T-helper 17 cell (primary cell): ENCODE measurements at regions not wholly inside any gene's neighbourhood (a gene's known extent, or its start where the extent isn't known, plus 50 kb on each side); places are given as distances from the start of the nearest gene placed in this dataset.

Source experiments
- ATAC-seq: fragments of 150-1000 bp; cut with Tn5 transposase; 2 replicates; pipeline ENCODE4 v1.10.0; 2021; ENCODE audit warnings: mild to moderate bottlenecking, moderate library complexity
- DNase-seq, 3 donors: peaks; one replicate each; pipeline versions ENCODE4 v3.0.0 to v3.0.0-alpha.2; 2020 to 2021
- H3K9me3 ChIP-seq: one replicate; pipeline ENCODE4 v1.7.0; 2013; ENCODE audit warnings: low read length, mild to moderate bottlenecking; ENCODE audit not compliant: control insufficient read depth, poor library complexity, severe bottlenecking
- H3K27ac Mint-ChIP-seq: one replicate; pipeline ENCODE4 v1.8.0; 2022; ENCODE audit warnings: mild to moderate bottlenecking, moderate library complexity, mixed read lengths
- H3K27me3 Mint-ChIP-seq: one replicate; pipeline ENCODE4 v1.8.0; 2022; ENCODE audit warnings: mixed read lengths
- H3K36me3 Mint-ChIP-seq: one replicate; pipeline ENCODE4 v1.8.0; 2022; ENCODE audit warnings: low read depth, mixed read lengths
- H3K4me1 Mint-ChIP-seq: one replicate; pipeline ENCODE4 v1.8.0; 2022; ENCODE audit warnings: mild to moderate bottlenecking, mixed read lengths
- H3K4me3 Mint-ChIP-seq: one replicate; pipeline ENCODE4 v1.8.0; 2022; ENCODE audit warnings: mild to moderate bottlenecking, moderate library complexity, mixed read lengths

- Mint-ChIP-seq H3K36me3 (peaks cover 2% of the 10 kb centered on the region), H3K27me3 (no peaks in the 10 kb centered on the region), H3K4me3 (no peak overlapping the region), H3K27ac (no peak overlapping the region), H3K4me1 (no peaks in the 10 kb centered on the region)
- no peak for ATAC-seq
- no peaks in the 10 kb centered on the region for H3K9me3 ChIP-seq
- DNase-seq: no peak
Observed at GRCh38 chr6:142500250-142500786, 198.5 kb downstream of the ADGRG6 start.

- no peak overlapping the region for H3K27ac Mint-ChIP-seq
- H3K9me3 ChIP-seq: no peaks in the 10 kb centered on the region
- DNase-seq (no peak), ATAC-seq (no peak)
- peaks cover 2% of the 10 kb centered on the region for H3K36me3 Mint-ChIP-seq
- H3K4me1 Mint-ChIP-seq: no peaks in the 10 kb centered on the region
- no peaks in the 10 kb centered on the region for H3K27me3 Mint-ChIP-seq
- no peak overlapping the region for H3K4me3 Mint-ChIP-seq
Observed at GRCh38 chr6:142501795-142502194, 200.0 kb downstream of the ADGRG6 start.

DNA sequence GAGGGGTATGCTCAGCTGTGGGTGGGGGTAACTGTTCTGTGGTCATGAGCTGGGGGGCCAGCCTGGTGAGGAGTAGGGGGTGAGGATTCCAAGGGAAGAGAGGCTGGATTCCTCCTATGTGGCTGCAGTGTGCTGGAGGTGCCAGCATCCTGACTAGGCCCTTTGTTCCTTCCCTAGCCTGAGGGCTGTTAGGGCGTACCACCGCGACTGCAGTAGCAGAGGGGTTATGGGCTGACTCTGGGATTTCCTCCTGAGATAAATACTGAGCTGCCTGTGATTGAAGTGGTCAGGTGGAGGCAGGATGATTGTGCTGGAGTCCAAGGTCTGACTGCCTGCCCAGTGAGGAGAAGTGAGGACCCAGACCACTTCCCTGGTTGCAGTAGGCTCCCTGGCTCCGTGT lies 205.3 kb downstream of the ADGRG6 start:
- Mint-ChIP-seq H3K36me3 (peaks cover 2% of the 10 kb centered on the region), H3K4me1 (no peaks in the 10 kb centered on the region), H3K27me3 (peaks cover 4% of the 10 kb centered on the region), H3K27ac (no peak overlapping the region), H3K4me3 (no peak overlapping the region)
- no peak for DNase-seq
- no peak for ATAC-seq
- H3K9me3 ChIP-seq: no peaks in the 10 kb centered on the region

DNA sequence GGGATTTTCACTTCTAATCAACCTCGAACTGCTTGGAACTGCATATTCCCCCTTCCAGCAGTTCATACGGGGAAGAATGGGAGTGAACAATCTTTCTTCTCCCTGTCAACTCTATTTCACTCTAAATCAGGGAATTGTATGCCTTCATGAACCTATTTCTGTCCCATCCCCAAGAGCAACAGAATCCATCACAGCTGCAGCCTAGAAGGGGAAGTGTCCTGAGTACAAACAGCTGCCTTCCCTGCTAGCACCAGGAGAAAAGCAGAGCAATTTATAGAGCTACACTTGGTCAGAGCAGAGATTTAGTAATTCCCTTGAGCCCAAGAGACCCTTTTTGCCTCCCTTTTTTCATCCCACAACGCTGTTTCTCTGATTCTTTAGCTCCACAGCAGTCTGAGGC lies 208.4 kb downstream of the ADGRG6 start:
- H3K27me3 Mint-ChIP-seq: peaks cover 4% of the 10 kb centered on the region
- H3K36me3 Mint-ChIP-seq: no peaks in the 10 kb centered on the region
- H3K4me1 Mint-ChIP-seq: no peaks in the 10 kb centered on the region
- H3K4me3 Mint-ChIP-seq: no peak overlapping the region
- no peak for DNase-seq
- no peak for ATAC-seq
- no peak overlapping the region for H3K27ac Mint-ChIP-seq
- no peaks in the 10 kb centered on the region for H3K9me3 ChIP-seq

- DNase-seq (no peak), ATAC-seq (no peak)
- H3K4me1 Mint-ChIP-seq: no peaks in the 10 kb centered on the region
- H3K27ac Mint-ChIP-seq: no peak overlapping the region
- H3K36me3 Mint-ChIP-seq: peaks cover 7% of the 10 kb centered on the region
- no peaks in the 10 kb centered on the region for H3K9me3 ChIP-seq
- H3K4me3 Mint-ChIP-seq: no peak overlapping the region
- peaks cover 13% of the 10 kb centered on the region for H3K27me3 Mint-ChIP-seq
Observed at GRCh38 chr6:142518126-142518525, 216.3 kb downstream of the ADGRG6 start.

- DNase-seq (no peak), ATAC-seq (no peak)
- Mint-ChIP-seq H3K4me3 (no peak overlapping the region), H3K27ac (no peak overlapping the region), H3K27me3 (peaks cover 20% of the 10 kb centered on the region), H3K36me3 (peaks cover 7% of the 10 kb centered on the region), H3K4me1 (no peaks in the 10 kb centered on the region)
- H3K9me3 ChIP-seq: no peaks in the 10 kb centered on the region
Observed at GRCh38 chr6:142518761-142519160, 217.0 kb downstream of the ADGRG6 start.

DNA sequence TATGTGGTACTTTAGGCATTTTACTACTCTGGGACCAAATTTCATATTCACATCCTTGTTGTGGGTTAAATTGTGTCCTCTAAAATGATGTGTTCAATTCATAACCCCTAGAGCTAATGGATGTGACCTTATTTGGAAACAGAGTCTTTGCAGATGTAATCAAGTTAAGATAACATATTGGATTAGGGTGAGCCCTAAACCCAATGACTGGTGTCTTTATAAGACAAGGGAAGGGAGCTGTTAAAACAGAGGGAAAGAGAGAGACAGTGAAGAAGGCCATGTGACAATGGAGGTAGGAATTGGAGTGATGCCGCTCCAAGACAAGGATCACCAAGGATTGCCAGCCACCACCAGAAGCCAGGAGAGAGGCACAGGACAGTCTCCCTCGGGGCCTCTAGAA lies 220.0 kb downstream of the ADGRG6 start:
- no peak overlapping the region for H3K27ac Mint-ChIP-seq
- H3K4me3 Mint-ChIP-seq: no peak overlapping the region
- H3K27me3 Mint-ChIP-seq: peaks cover 35% of the 10 kb centered on the region
- H3K36me3 Mint-ChIP-seq: peaks cover 4% of the 10 kb centered on the region
- no peaks in the 10 kb centered on the region for H3K4me1 Mint-ChIP-seq
- no peak for ATAC-seq
- no peak for DNase-seq
- H3K9me3 ChIP-seq: no peaks in the 10 kb centered on the region

DNA sequence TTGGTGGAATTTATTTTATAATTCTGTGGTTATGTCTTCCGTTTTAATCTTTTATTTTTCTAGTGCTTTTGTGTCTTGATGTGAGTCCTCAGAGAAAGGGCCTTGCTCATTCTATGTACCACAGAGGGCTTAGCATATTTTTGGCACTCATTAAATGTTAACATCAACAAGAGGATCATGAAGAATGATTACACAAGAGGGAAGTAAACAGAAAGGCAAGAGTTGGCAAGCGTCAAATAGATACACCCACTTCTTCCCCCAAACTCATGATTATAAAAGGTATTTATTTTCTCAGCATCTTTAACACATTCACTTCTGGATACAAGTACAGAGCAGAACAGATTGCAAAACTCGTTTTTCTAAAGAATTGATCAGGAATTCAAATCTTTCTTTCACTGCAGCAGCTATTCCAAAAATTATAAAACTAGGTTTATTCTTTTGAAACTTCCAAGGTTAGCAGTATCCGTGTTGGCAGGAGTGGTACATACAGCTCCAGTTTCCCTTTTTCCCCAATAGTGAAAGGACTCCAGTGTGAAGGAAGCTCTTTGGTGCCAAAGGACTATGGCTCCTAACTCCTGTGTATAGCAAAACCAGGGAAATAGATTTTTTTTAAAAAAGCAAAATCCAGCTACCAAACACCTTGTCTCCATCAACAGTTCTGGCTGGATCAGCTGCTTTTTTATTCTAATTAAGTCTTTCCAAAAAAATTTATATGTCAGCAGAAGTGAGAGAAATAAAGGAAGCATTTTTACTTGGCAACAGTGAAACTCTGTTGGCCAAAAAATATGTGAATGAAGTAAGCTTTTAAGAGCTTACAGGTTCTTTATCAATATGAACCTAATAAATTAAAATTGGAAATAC lies 221.9 kb downstream of the ADGRG6 start:
- Mint-ChIP-seq H3K4me3 (no peak overlapping the region), H3K27me3 (peaks cover 35% of the 10 kb centered on the region), H3K36me3 (peaks cover 4% of the 10 kb centered on the region), H3K27ac (no peak overlapping the region), H3K4me1 (no peaks in the 10 kb centered on the region)
- H3K9me3 ChIP-seq: no peaks in the 10 kb centered on the region
- DNase-seq (no peak), ATAC-seq (no peak)

DNA sequence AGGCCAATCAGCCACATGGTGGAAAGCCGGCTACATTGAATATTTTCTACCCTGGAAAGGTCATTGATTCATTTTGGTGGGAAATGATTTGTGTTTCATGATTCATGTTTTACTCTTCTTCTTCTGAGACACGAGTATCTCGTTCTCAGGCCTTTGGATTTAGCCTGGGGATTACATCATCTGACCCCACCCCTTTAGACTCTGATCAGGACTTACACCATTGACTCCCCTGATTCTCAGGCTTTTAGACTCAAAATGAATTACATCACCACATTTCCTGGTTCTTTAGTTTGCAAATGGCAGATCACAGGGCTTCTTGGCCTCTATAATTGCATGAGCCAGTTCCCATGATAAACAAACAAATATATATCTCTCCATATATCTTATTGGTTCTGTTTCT lies 228.8 kb downstream of the ADGRG6 start:
- H3K36me3 Mint-ChIP-seq: no peaks in the 10 kb centered on the region
- no peaks in the 10 kb centered on the region for H3K27me3 Mint-ChIP-seq
- DNase-seq: no peak
- H3K4me1 Mint-ChIP-seq: no peaks in the 10 kb centered on the region
- no peak for ATAC-seq
- H3K9me3 ChIP-seq: no peaks in the 10 kb centered on the region
- no peak overlapping the region for H3K27ac Mint-ChIP-seq
- no peak overlapping the region for H3K4me3 Mint-ChIP-seq

DNA sequence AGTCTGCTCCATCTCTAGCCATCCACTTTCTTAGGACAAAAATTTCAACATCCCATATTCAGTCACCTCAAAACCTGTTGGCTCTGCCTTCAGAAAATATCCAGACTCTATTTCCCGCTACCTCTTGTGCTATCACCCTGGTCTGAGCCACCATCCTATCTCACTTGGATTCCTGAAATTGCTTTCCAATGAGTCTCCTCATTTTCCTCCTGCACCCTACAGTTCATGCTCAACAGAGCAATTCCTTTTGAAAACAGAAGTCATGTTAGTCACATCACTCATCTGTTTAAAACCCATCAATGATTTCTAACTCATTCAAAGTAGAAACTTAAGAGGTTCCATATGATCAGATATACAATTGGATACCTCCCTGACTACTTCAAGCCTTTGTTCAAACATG lies 229.9 kb downstream of the ADGRG6 start:
- DNase-seq (no peak), ATAC-seq (no peak)
- H3K27me3 Mint-ChIP-seq: no peaks in the 10 kb centered on the region
- H3K27ac Mint-ChIP-seq: no peak overlapping the region
- no peak overlapping the region for H3K4me3 Mint-ChIP-seq
- H3K4me1 Mint-ChIP-seq: no peaks in the 10 kb centered on the region
- H3K36me3 Mint-ChIP-seq: no peaks in the 10 kb centered on the region
- H3K9me3 ChIP-seq: no peaks in the 10 kb centered on the region

DNA sequence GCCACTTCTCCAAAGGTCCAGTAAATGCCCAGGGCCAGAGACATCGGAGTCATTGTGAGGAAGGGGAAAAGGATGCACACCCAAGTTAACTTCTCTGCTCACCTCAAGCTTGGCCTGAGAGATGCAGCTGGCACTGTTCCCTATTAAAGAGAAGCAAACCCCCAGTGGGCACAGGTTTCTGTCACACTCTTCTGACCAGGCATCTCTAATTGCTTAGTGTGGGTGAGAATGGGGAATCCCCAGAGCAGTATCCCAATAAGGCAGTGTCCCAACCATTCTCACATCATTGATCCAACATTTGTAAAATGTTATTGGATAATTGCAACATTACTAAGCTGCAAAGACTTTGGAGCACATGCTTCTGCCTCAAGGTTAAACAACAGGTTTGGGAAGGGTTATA lies 232.3 kb downstream of the ADGRG6 start:
- Mint-ChIP-seq H3K4me3 (no peak overlapping the region), H3K27me3 (no peaks in the 10 kb centered on the region), H3K36me3 (no peaks in the 10 kb centered on the region), H3K4me1 (no peaks in the 10 kb centered on the region), H3K27ac (no peak overlapping the region)
- no peaks in the 10 kb centered on the region for H3K9me3 ChIP-seq
- ATAC-seq: no peak
- DNase-seq: no peak

- no peaks in the 10 kb centered on the region for H3K27me3 Mint-ChIP-seq
- ATAC-seq (no peak), DNase-seq (no peak)
- no peaks in the 10 kb centered on the region for H3K4me1 Mint-ChIP-seq
- no peaks in the 10 kb centered on the region for H3K36me3 Mint-ChIP-seq
- no peak overlapping the region for H3K4me3 Mint-ChIP-seq
- H3K9me3 ChIP-seq: no peaks in the 10 kb centered on the region
- H3K27ac Mint-ChIP-seq: no peak overlapping the region
Observed at GRCh38 chr6:142534484-142534883, 232.7 kb downstream of the ADGRG6 start.

DNA sequence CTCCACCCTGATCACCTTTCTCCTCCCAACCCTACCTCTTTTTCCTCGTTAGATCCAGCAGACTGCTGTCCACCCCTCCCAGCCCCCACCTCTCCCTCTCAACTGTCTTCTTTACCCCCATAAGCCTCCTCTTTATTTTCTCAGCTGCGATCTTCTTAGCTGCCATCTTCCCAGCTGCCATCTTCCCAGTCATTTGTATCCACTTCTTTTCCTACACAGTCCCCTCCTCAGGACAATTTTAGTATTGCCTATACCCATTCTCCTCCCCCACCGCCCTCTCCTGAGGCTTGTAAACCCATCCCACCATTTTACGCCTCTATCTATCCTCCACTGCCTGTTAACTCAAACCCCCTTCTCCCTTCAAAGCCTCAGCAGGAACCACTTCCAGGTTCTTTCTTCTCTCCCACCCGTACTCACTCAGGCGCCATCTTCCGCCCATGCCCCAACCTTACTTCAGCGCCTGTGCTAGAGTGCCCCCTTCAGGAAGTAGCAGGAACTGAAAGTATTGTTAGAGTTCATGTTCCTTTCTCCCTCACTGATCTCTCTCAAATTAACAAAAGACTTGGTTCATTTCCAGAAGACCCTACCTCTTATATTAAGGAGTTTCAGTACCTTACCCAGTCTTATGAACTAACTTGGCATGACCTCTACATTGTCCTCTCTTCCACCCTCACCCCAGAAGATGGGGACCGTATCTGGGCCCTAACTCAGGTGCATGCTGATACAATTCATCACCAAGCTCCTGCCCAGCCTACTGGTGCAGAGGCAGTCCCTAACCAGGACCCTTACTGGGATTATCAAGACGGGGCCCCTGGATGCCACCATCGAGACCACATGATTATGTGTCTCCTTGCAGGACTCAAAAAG lies 236.0 kb downstream of the ADGRG6 start:
- H3K9me3 ChIP-seq: no peaks in the 10 kb centered on the region
- ATAC-seq: no peak
- H3K27ac Mint-ChIP-seq: no peak overlapping the region
- H3K27me3 Mint-ChIP-seq: no peaks in the 10 kb centered on the region
- no peaks in the 10 kb centered on the region for H3K36me3 Mint-ChIP-seq
- no peaks in the 10 kb centered on the region for H3K4me1 Mint-ChIP-seq
- no peak overlapping the region for H3K4me3 Mint-ChIP-seq
- DNase-seq: peak in 1 of 3 donors; percentile 12
